ENCODE measurements at regions not wholly inside any gene's neighbourhood (a gene's known extent, or its start where the extent isn't known, plus 50 kb on each side); places are given as distances from the start of the nearest gene placed in this dataset.

- TF ChIP-seq CTCF (IDR thresholded peaks at IDR 0.05), result no peak
- Histone ChIP-seq H3K4me3 (no peak overlapping the region), H3K27ac (no peak overlapping the region)
- DNase-seq (ENCODE audit: low spot score), result peak; percentile 41
Measured at GRCh38 chr2:238693337-238694093, 154.4 kb upstream of the TWIST2 start.

DNA sequence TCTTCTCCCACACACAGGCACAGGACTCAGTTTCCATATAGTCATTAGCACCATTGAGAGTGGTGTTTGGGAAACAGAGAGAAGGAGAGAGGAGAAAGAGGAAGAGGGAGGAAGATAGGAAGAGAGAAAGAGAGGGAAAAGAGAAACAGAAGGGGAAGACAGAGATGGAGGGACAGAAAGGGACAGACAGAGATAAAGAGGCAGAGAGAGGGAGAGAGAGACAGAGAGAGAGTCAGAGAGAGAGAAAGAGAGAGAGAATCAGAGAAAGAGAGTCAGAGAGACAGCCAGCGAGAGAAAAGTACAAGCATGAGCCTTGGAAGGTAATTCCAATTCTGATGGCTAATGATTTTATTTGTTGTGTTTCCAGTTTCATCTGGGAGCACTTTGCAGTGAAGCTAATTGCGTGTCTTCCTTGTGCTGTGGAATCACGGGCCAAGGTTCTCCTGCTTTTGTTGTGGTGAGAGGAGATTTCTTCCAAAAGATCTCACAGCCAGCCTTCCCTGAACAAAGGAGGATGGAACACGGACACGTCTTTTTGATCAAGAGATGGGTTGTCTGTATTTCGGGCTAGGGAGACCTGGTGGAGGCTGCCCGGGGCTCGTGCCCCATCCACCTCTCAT lies 153.6 kb upstream of the TWIST2 start:
- Histone ChIP-seq H3K27ac (no peak overlapping the region), H3K4me3 (no peak overlapping the region)
- DNase-seq (ENCODE audit: low spot score), result peak; percentile 45
- TF ChIP-seq CTCF (IDR thresholded peaks at IDR 0.05), result no peak

GRCh38 chr2:238694922-238695321 lies 153.0 kb upstream of the TWIST2 start:
- Histone ChIP-seq H3K4me3 (no peak overlapping the region), H3K27ac (no peak overlapping the region)
- peak; percentile 45 for DNase-seq (ENCODE audit: low spot score)

GRCh38 chr2:238695538-238695937 lies 152.3 kb upstream of the TWIST2 start:
- DNase-seq (ENCODE audit: low spot score), result no peak
- Histone ChIP-seq H3K27ac (no peak overlapping the region), H3K4me3 (no peak overlapping the region)
- TF ChIP-seq CTCF (IDR thresholded peaks at IDR 0.05), result no peak

More at GRCh38 chr2:238694922-238695321, 153.0 kb upstream of the TWIST2 start:
- TF ChIP-seq CTCF (IDR thresholded peaks at IDR 0.05), result no peak

- H3K4me3 ChIP-seq, result no peak overlapping the region
- TF ChIP-seq CTCF (IDR thresholded peaks at IDR 0.05), result no peak
- DNase-seq (ENCODE audit: low spot score), result peak; percentile 31
- no peak overlapping the region for H3K27ac ChIP-seq
Measured at GRCh38 chr2:238696331-238696730, 151.6 kb upstream of the TWIST2 start.

GRCh38 chr2:238696786-238697185 lies 151.1 kb upstream of the TWIST2 start:
- no peak for TF ChIP-seq CTCF (IDR thresholded peaks at IDR 0.05)
- no peak for DNase-seq (ENCODE audit: low spot score)
- H3K27ac ChIP-seq, result no peak overlapping the region
- H3K4me3 ChIP-seq, result no peak overlapping the region

All from coronary artery (tissue), 2 donors.